ENCODE measurements at regions not wholly inside any gene's neighbourhood (a gene's known extent, or its start where the extent isn't known, plus 50 kb on each side); places are given as distances from the start of the nearest gene placed in this dataset.

DNA sequence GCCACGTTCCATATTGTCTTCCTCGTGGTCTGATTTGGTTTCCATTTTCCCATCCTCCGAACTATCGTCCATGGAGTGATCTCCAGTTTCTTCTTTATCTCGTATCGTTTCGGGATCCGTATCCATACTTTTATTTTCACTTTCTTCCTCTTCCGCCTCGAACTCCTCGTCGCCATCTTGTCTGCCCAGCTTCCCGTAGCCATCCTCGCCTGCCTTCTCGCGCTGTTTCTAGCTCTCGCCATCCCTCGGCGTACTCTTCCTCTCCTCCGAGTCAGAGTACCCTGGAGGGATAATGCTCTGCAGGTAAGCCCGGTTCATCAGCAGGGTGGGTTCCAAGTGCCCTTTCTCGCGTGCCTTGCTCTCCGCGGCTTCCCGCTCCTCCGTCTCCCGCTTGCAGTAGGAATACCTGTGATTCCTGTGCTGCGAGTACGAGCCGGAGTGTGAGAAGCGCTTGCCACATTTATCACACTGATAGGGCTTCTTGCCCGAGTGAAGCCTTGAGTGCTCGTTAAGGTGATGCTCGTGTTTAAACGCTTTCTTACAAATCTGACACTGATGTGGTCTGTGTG is 134.5 kb upstream of the TAPT1 start:
- Histone ChIP-seq H3K9ac (ENCODE audit: low read depth, low read length) (no peak overlapping the region), H3K9me3 (ENCODE audit: control insufficient read depth, insufficient read depth, low read length) (no peaks in the 10 kb centered on the region), H3K27me3 (ENCODE audit: control insufficient read depth, insufficient read depth, low read length) (no peaks in the 10 kb centered on the region), H3K4me3 (ENCODE audit: low read depth, low read length) (no peak overlapping the region), H3K4me1 (ENCODE audit: control insufficient read depth, insufficient read depth, low read length) (no peaks in the 10 kb centered on the region), H3K36me3 (ENCODE audit: control insufficient read depth, insufficient read depth, low read length) (no peaks in the 10 kb centered on the region)

DNA sequence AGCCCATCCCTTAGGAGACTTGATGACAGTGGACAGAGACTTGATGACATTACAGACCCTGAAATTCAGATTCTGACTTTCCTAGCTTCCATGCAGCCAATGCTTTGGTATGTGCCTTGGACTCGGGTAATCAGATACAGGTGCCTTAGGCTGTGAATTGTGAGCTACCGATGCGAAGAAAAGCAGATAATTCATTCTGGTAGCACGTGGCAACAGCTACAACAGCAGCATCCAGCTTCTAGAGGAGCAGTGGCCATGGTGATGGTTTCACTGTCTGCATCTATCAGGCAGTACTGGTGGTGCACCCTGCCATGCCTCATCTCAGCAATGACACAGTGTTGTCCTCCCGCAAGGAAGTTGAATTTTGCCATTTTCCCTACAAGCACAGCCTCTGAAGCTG is 126.9 kb upstream of the TAPT1 start:
- no peaks in the 10 kb centered on the region for H3K36me3 ChIP-seq (ENCODE audit: control insufficient read depth, insufficient read depth, low read length)
- H3K4me3 ChIP-seq (ENCODE audit: low read depth, low read length), result no peak overlapping the region
- H3K9me3 ChIP-seq (ENCODE audit: control insufficient read depth, insufficient read depth, low read length), result no peaks in the 10 kb centered on the region

DNA sequence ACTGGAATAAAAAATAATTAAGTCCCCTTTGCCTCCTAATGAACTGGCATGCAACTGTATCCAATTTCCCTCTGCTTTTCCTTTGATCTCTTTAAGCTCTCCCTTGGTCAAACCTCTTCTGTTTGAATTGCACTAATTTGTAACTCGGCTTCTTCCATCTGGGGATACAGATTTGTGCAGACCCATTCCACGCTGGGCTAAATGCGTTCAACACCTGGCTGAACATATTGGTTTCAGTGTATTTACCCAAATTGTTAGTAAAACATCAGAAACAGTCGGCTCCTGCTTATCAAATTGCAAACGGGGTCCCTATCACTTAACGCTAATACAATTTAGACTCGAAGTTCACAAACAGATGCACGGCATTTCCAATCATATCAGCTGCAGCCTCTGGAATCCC is 124.9 kb upstream of the TAPT1 start:
- Histone ChIP-seq H3K27me3 (ENCODE audit: control insufficient read depth, insufficient read depth, low read length) (no peaks in the 10 kb centered on the region), H3K4me3 (ENCODE audit: low read depth, low read length) (no peak overlapping the region), H3K9me3 (ENCODE audit: control insufficient read depth, insufficient read depth, low read length) (no peaks in the 10 kb centered on the region), H3K9ac (ENCODE audit: low read depth, low read length) (no peak overlapping the region), H3K4me1 (ENCODE audit: control insufficient read depth, insufficient read depth, low read length) (peaks cover 3% of the 10 kb centered on the region), H3K36me3 (ENCODE audit: control insufficient read depth, insufficient read depth, low read length) (no peaks in the 10 kb centered on the region)

More for the DNA sequence above, 126.9 kb upstream of the TAPT1 start:
- Histone ChIP-seq H3K4me1 (ENCODE audit: control insufficient read depth, insufficient read depth, low read length) (peaks cover 3% of the 10 kb centered on the region), H3K27me3 (ENCODE audit: control insufficient read depth, insufficient read depth, low read length) (no peaks in the 10 kb centered on the region), H3K9ac (ENCODE audit: low read depth, low read length) (no peak overlapping the region)

DNA sequence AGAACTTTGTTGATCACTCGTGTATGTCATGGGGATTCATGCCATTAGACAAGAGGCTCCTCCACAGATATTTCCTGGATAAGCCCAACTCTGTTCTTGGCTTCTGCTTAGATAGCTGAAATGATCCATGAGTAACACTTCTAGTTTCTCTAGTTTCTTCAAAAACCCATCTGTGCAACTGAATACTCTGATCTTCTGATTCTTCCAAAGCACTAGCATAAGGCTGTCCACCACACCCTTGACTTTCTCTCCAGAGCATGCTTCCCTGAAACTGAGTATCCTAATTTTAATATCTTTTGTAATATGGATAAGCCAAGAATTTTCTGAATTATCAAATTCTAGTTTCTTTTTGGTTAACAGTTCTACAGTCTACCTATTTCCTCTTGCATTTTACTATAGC is 118.6 kb upstream of the TAPT1 start:
- Histone ChIP-seq H3K36me3 (ENCODE audit: control insufficient read depth, insufficient read depth, low read length) (no peaks in the 10 kb centered on the region), H3K9ac (ENCODE audit: low read depth, low read length) (no peak overlapping the region), H3K4me1 (ENCODE audit: control insufficient read depth, insufficient read depth, low read length) (no peaks in the 10 kb centered on the region)

DNA sequence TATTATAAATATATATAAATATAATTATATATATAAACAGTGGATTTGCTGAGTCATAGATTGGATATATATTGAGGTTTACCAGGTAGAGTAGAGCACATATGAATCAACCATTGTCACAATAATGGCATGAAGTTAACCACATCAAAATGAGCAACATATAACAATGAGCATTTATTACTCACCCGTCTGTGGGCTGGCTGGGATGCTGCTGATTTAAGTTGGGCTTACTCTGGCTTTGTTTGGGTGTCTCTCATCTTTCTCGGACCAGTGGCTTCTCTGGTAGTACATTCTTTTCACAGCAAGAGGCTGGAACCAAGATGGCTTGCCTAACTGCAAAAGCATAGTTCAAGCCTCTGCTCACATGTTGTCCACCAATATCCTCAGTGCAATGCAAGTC is 111.7 kb upstream of the TAPT1 start:
- H3K9me3 ChIP-seq (ENCODE audit: control insufficient read depth, insufficient read depth, low read length), result no peaks in the 10 kb centered on the region
- no peak overlapping the region for H3K9ac ChIP-seq (ENCODE audit: low read depth, low read length)
- no peak overlapping the region for H3K4me3 ChIP-seq (ENCODE audit: low read depth, low read length)
- no peaks in the 10 kb centered on the region for H3K27me3 ChIP-seq (ENCODE audit: control insufficient read depth, insufficient read depth, low read length)
- H3K4me1 ChIP-seq (ENCODE audit: control insufficient read depth, insufficient read depth, low read length), result no peaks in the 10 kb centered on the region
- no peaks in the 10 kb centered on the region for H3K36me3 ChIP-seq (ENCODE audit: control insufficient read depth, insufficient read depth, low read length)

More for the DNA sequence above, 118.6 kb upstream of the TAPT1 start:
- H3K4me3 ChIP-seq (ENCODE audit: low read depth, low read length), result no peak overlapping the region
- H3K27me3 ChIP-seq (ENCODE audit: control insufficient read depth, insufficient read depth, low read length), result no peaks in the 10 kb centered on the region
- no peaks in the 10 kb centered on the region for H3K9me3 ChIP-seq (ENCODE audit: control insufficient read depth, insufficient read depth, low read length)

DNA sequence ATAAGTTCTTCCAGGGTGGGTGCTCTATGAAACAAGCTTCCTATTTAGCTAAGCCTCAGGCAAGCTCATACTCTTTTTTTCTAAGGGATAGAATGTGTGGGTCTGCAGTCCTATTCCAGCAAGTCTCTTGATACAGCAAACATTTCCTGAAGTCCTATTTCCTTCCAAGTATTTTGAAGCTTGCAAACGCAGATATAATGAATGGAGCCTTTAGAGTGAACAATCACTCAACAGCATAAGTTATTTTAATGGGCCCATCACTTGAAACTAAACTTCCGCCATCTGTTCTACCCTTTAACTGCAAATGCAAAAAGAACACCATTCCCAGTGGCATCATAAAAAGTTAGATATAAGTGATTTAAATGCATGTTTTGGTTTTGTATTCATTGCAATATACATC is 108.3 kb upstream of the TAPT1 start:
- no peaks in the 10 kb centered on the region for H3K27me3 ChIP-seq (ENCODE audit: control insufficient read depth, insufficient read depth, low read length)
- no peaks in the 10 kb centered on the region for H3K4me1 ChIP-seq (ENCODE audit: control insufficient read depth, insufficient read depth, low read length)
- no peak overlapping the region for H3K9ac ChIP-seq (ENCODE audit: low read depth, low read length)
- H3K9me3 ChIP-seq (ENCODE audit: control insufficient read depth, insufficient read depth, low read length), result no peaks in the 10 kb centered on the region
- H3K4me3 ChIP-seq (ENCODE audit: low read depth, low read length), result no peak overlapping the region
- H3K36me3 ChIP-seq (ENCODE audit: control insufficient read depth, insufficient read depth, low read length), result no peaks in the 10 kb centered on the region

DNA sequence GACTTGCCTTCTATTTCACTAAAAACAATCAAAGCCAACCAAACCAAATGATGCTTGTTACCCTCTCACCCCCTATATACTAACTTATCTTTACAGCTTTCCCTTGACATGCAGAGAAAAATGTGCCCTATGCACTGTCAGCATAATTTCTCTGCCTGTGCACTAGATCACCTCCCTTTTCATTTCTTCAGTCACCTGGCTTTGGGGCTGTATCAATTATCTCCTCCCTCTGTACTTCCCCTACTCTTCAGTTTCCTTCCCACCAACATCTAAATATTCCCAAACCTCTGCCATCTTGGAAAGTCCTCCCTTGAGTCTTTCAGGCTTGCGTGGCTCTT is 103.5 kb upstream of the TAPT1 start:
- Histone ChIP-seq H3K27me3 (ENCODE audit: control insufficient read depth, insufficient read depth, low read length) (no peaks in the 10 kb centered on the region), H3K4me1 (ENCODE audit: control insufficient read depth, insufficient read depth, low read length) (no peaks in the 10 kb centered on the region), H3K9ac (ENCODE audit: low read depth, low read length) (no peak overlapping the region), H3K4me3 (ENCODE audit: low read depth, low read length) (no peak overlapping the region), H3K36me3 (ENCODE audit: control insufficient read depth, insufficient read depth, low read length) (no peaks in the 10 kb centered on the region), H3K9me3 (ENCODE audit: control insufficient read depth, insufficient read depth, low read length) (no peaks in the 10 kb centered on the region)

DNA sequence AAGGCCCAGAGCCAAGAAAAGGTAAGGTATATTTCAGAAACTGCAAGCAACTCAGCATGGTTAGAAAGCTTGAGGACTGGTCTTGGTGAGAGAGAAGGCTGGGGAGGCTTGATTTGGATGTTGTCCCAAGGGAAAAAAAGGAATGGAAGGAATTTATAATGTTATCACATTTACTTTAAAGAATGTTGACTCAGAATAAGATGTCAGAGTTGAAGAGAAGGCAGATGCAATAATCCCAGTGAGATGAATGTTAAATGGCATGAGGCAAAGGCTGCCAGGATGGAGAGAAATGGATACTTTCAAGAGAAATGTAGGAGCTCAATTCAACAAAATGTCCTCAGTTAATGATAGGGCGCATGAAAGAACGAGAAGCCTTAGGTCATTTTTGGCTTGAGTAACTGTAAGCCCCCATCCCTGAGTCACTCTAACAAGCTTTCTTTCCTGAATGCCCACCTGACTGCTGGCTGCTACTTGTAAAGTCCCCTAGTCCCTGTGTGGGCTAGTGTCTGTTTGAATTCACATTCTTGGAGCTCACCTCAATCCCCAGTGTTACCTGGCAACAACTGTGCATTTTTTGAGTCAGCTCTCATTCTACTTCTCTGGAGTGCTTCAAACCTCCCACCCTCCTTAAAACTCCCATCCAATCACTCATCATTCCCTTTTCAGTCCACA is 103.0 kb upstream of the TAPT1 start:
- H3K4me3 ChIP-seq (ENCODE audit: low read depth, low read length), result no peak overlapping the region
- H3K4me1 ChIP-seq (ENCODE audit: control insufficient read depth, insufficient read depth, low read length), result no peaks in the 10 kb centered on the region
- no peaks in the 10 kb centered on the region for H3K27me3 ChIP-seq (ENCODE audit: control insufficient read depth, insufficient read depth, low read length)
- H3K36me3 ChIP-seq (ENCODE audit: control insufficient read depth, insufficient read depth, low read length), result no peaks in the 10 kb centered on the region
- no peak overlapping the region for H3K9ac ChIP-seq (ENCODE audit: low read depth, low read length)
- no peaks in the 10 kb centered on the region for H3K9me3 ChIP-seq (ENCODE audit: control insufficient read depth, insufficient read depth, low read length)

DNA sequence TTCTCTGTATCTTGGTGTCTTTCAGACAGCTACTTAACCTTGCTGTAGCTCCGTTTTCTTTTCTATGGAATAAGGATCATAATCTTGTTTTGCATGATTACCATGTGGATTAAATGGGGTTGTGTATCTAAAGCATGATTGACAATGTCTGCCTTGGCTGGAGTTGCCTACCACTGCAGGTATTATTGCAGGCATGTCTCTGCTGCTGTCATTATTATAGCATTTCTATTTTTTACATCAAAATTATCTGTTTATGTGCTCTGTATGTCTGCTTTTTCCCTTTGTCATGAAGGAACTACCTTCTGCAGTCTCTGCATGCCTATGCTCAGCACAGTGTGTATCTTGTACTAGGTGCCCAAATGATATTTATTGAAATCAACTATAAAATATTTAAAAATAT is 95.9 kb upstream of the TAPT1 start:
- H3K27me3 ChIP-seq (ENCODE audit: control insufficient read depth, insufficient read depth, low read length), result no peaks in the 10 kb centered on the region
- no peaks in the 10 kb centered on the region for H3K36me3 ChIP-seq (ENCODE audit: control insufficient read depth, insufficient read depth, low read length)
- H3K4me3 ChIP-seq (ENCODE audit: low read depth, low read length), result no peak overlapping the region
- H3K4me1 ChIP-seq (ENCODE audit: control insufficient read depth, insufficient read depth, low read length), result peaks cover 3% of the 10 kb centered on the region
- no peaks in the 10 kb centered on the region for H3K9me3 ChIP-seq (ENCODE audit: control insufficient read depth, insufficient read depth, low read length)
- H3K9ac ChIP-seq (ENCODE audit: low read depth, low read length), result no peak overlapping the region

DNA sequence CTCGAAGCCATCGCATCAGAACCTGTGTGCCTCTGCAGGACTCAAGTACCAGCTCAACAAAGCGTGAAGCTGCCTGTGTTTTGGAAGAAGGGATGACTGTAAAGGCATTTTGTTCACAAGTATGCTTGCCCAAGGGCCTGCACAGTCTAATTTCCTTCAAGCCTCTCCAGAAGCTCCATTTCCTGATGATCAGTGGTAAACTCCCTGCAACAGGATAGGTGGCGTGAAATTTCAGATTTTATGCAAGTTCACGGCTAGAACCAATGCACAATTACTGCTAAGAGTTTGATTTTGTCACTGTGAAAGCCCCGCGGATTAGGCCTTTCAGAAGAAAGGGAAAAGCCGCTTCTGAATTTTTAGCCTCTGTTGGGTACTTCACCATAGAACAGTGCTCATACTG is 89.2 kb upstream of the TAPT1 start:
- Histone ChIP-seq H3K27me3 (ENCODE audit: control insufficient read depth, insufficient read depth, low read length) (no peaks in the 10 kb centered on the region), H3K4me1 (ENCODE audit: control insufficient read depth, insufficient read depth, low read length) (no peaks in the 10 kb centered on the region), H3K4me3 (ENCODE audit: low read depth, low read length) (no peak overlapping the region), H3K36me3 (ENCODE audit: control insufficient read depth, insufficient read depth, low read length) (no peaks in the 10 kb centered on the region), H3K9ac (ENCODE audit: low read depth, low read length) (no peak overlapping the region), H3K9me3 (ENCODE audit: control insufficient read depth, insufficient read depth, low read length) (no peaks in the 10 kb centered on the region)

DNA sequence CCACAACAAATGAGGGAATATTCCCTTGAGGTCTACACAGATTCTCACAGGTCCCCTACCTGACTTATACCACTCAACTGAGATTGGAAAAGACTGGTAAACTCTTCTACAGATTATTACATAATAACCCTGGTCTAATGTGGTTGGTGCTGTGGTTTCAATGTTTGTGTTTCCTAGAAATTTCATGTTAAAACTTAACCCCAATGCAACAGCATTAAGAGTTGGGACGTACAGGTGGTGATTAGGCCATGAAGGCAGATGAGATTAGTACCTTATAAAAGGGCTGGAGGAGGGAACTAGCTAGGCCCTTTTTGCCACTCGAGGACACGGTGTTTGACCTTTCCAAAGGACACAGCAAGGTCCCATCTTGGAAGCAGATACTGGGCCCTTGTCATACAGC is 84.3 kb upstream of the TAPT1 start:
- H3K9ac ChIP-seq (ENCODE audit: low read depth, low read length), result no peak overlapping the region
- no peak overlapping the region for H3K4me3 ChIP-seq (ENCODE audit: low read depth, low read length)
- H3K36me3 ChIP-seq (ENCODE audit: control insufficient read depth, insufficient read depth, low read length), result no peaks in the 10 kb centered on the region
- H3K4me1 ChIP-seq (ENCODE audit: control insufficient read depth, insufficient read depth, low read length), result no peaks in the 10 kb centered on the region
- H3K27me3 ChIP-seq (ENCODE audit: control insufficient read depth, insufficient read depth, low read length), result peaks cover 2% of the 10 kb centered on the region
- H3K9me3 ChIP-seq (ENCODE audit: control insufficient read depth, insufficient read depth, low read length), result no peaks in the 10 kb centered on the region

DNA sequence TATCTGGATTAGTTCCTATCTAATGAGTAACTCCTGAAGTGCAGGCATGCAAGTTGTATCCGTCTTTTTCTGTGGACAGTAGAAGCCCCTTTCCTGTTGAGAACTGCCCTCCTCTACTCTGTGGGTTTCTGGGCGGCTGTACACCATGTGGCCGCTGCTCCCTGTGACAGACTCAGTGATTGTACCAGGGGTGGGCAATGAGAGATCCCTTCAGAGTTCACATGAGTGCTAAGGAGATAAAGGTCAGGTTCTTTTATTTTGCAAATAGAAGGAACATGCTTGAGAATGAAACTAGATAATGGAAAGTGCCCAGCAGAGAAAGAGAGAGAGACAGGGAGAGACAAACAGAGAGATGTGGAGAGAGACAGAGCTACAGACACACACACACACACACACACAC is 76.4 kb upstream of the TAPT1 start:
- H3K27me3 ChIP-seq (ENCODE audit: control insufficient read depth, insufficient read depth, low read length), result no peaks in the 10 kb centered on the region
- H3K4me3 ChIP-seq (ENCODE audit: low read depth, low read length), result no peak overlapping the region
- no peaks in the 10 kb centered on the region for H3K9me3 ChIP-seq (ENCODE audit: control insufficient read depth, insufficient read depth, low read length)
- H3K36me3 ChIP-seq (ENCODE audit: control insufficient read depth, insufficient read depth, low read length), result no peaks in the 10 kb centered on the region
- H3K4me1 ChIP-seq (ENCODE audit: control insufficient read depth, insufficient read depth, low read length), result no peaks in the 10 kb centered on the region
- no peak overlapping the region for H3K9ac ChIP-seq (ENCODE audit: low read depth, low read length)
